K562 (cell line): ENCODE measurements at regions not wholly inside any gene's neighbourhood (a gene's known extent, or its start where the extent isn't known, plus 50 kb on each side); places are given as distances from the start of the nearest gene placed in this dataset.

Experiments
- ATAC-seq: fragments of 200-7000 bp; cut with Tn5 transposase; 3 replicates; pipeline ENCODE4 v1.9.1; 2020; ENCODE audit warnings: moderate library complexity
- BruUV-seq: library from RNA; stranded (reverse); fragments of 400-500 nt; replicated peaks from 2 replicates; lab custom pipeline; 2021; lab: Mats Ljungman, UMichigan
- CTCF ChIA-PET: fragments of 300-600 bp; formaldehyde crosslinking; extraction: SDS; loops from one replicate; lab custom pipeline; 2021; ENCODE audit warnings: low intra/inter-chr PET ratio; lab: Yijun Ruan, JAX
- POLR2A ChIA-PET: fragments of 300-600, 350-650 bp; sonication (Branson Sonifier 250); formaldehyde crosslinking; extraction: SDS; loops from one replicate; lab custom pipeline; 2021; ENCODE audit warnings: antibody characterized with exemption, inconsistent platforms; lab: Yijun Ruan, JAX
- DNase-seq, 4 experiments: peaks; one replicate each; pipeline versions ENCODE4 v3.0.0 to v3.0.0-alpha.2; 2011 to 2018; ENCODE audit warnings: low spot score in 3 of 4, mixed read lengths in 3 of 4; ENCODE audit errors: extremely low read depth in 1 of 4
- FAIRE-seq: peaks from 2 replicates; lab custom pipeline; 2011; peaks lifted over from hg19 to GRCh38; lab: Jason Lieb, UNC
- H2AFZ ChIP-seq: 2 replicates; pipeline ENCODE4 v1.6.0; 2011; ENCODE audit warnings: low read depth, low read length, control low read depth, inconsistent platforms
- H3K27ac ChIP-seq: fragments of 200-600 bp; 3 replicates; pipeline ENCODE4 v1.8.0; 2011; ENCODE audit warnings: low read depth, mild to moderate bottlenecking, control low read depth, inconsistent platforms, low read length, moderate library complexity, mixed read lengths; ENCODE audit errors: extremely low read depth
- H3K27me3 ChIP-seq, 2 experiments: fragments of 300-600 bp in 1 of 2; 2 replicates in 1 of 2; 3 replicates in 1 of 2; pipeline versions ENCODE4 v1.6.0 to v1.8.0; 2011; ENCODE audit warnings: inconsistent platforms in 2 of 2, low read length in 2 of 2, mild to moderate bottlenecking in 1 of 2, mixed read lengths in 1 of 2, moderate library complexity in 1 of 2; ENCODE audit not compliant: control insufficient read depth in 2 of 2, insufficient read depth in 2 of 2
- H3K36me3 ChIP-seq: fragments of 300-600 bp; 3 replicates; pipeline ENCODE4 v1.8.0; 2011; ENCODE audit warnings: mild to moderate bottlenecking, low read length, inconsistent platforms; ENCODE audit not compliant: control insufficient read depth, insufficient read depth
- H3K4me1 ChIP-seq, 2 experiments: fragments of 200-600 bp in 1 of 2; replicated peaks in 1 of 2; 2 replicates in 1 of 2; 3 replicates in 1 of 2; pipeline versions ENCODE4 v1.5.1 to v1.8.0; 2011; ENCODE audit warnings: inconsistent platforms in 2 of 2, low read length in 2 of 2, mild to moderate bottlenecking in 1 of 2, mixed read lengths in 1 of 2, moderate library complexity in 1 of 2; ENCODE audit not compliant: control insufficient read depth in 2 of 2, insufficient read depth in 2 of 2
- H3K4me2 ChIP-seq: 2 replicates; pipeline ENCODE4 v1.6.1; 2011; ENCODE audit warnings: low read length, control low read depth, inconsistent platforms, mixed read lengths; ENCODE audit not compliant: insufficient read depth
- H3K4me3 ChIP-seq: fragments of 200-600 bp; sonication (generic), shearing (Covaris generic); 2 replicates; pipeline ENCODE4 v1.5.1; 2016; ENCODE audit warnings: control low read depth, inconsistent platforms
- H3K79me2 ChIP-seq: fragments of 200-600 bp; 3 replicates; pipeline ENCODE4 v1.8.0; 2011; ENCODE audit warnings: low read length, inconsistent platforms; ENCODE audit not compliant: control insufficient read depth, insufficient read depth
- H3K9ac ChIP-seq, 2 experiments: 2 replicates each; pipeline versions ENCODE4 v1.6.0 to v1.6.1; 2011; ENCODE audit warnings: low read depth in 2 of 2, low read length in 2 of 2, control low read depth in 1 of 2, inconsistent platforms in 1 of 2, mild to moderate bottlenecking in 1 of 2, mixed read lengths in 1 of 2; ENCODE audit not compliant: insufficient read depth in 1 of 2
- H3K9me1 ChIP-seq: one replicate; pipeline ENCODE4 v1.6.0; 2011; ENCODE audit warnings: inconsistent platforms, mild to moderate bottlenecking, low read length, moderate library complexity; ENCODE audit not compliant: control insufficient read depth, insufficient read depth
- H3K9me3 ChIP-seq: replicated peaks from 2 replicates; pipeline ENCODE4 v1.5.1; 2011; ENCODE audit warnings: low read depth, low read length, inconsistent platforms; ENCODE audit not compliant: control insufficient read depth, insufficient read depth
- H4K20me1 ChIP-seq: replicated peaks from 2 replicates; pipeline ENCODE4 v1.6.1; 2011; ENCODE audit warnings: low read length, inconsistent platforms, mixed read lengths; ENCODE audit not compliant: control insufficient read depth, insufficient read depth
- BCL6 ChIP-seq: fragments of 250-450 bp; sonication (Bioruptor Pico); IDR thresholded peaks from 2 replicates; pipeline ENCODE4 v1.4.0; 2020
- BRCA1 ChIP-seq, 2 experiments: fragments of 450-650 bp in 1 of 2; sonication (generic) in 1 of 2; formaldehyde crosslinking in 1 of 2; IDR thresholded peaks; 2 replicates each; pipeline versions ENCODE4 v1.5.0 to v1.6.1; 2017 to 2020; ENCODE audit warnings: mild to moderate bottlenecking in 1 of 2, missing genetic modification reagents in 1 of 2
- BRD4 ChIP-seq: fragments of 200-600 bp; sonication (generic); IDR thresholded peaks from 2 replicates; pipeline ENCODE4 v1.6.1; 2017; ENCODE audit warnings: inconsistent platforms
- CCNT2 ChIP-seq: IDR thresholded peaks from 2 replicates; pipeline ENCODE4 v1.6.1; 2011; ENCODE audit warnings: borderline replicate concordance, low read depth, mild to moderate bottlenecking, moderate library complexity, mixed read lengths, low read length; ENCODE audit not compliant: insufficient read length; ENCODE audit errors: extremely low read depth
- SAFB2 ChIP-seq: fragments of 200-400 bp; formaldehyde crosslinking; IDR thresholded peaks from 2 replicates; pipeline ENCODE4 v1.6.1; 2018; ENCODE audit warnings: borderline replicate concordance, low read length, low read depth, moderate library complexity; ENCODE audit not compliant: severe bottlenecking
- SMARCE1 ChIP-seq: fragments of 450-650 bp; IDR thresholded peaks from 2 replicates; pipeline ENCODE4 v1.7.1; 2016; ENCODE audit warnings: mild to moderate bottlenecking
- SRSF9 ChIP-seq: fragments of 200-400 bp; formaldehyde crosslinking; IDR thresholded peaks from 2 replicates; pipeline ENCODE4 v1.6.1; 2017; ENCODE audit warnings: low read depth, low read length, borderline replicate concordance
- TAF9B ChIP-seq: fragments of 450-650 bp; IDR thresholded peaks from 2 replicates; pipeline ENCODE4 v1.6.1; 2018; ENCODE audit warnings: mild to moderate bottlenecking; ENCODE audit not compliant: partially characterized antibody
- ZEB2 ChIP-seq: fragments of 450-650 bp; IDR thresholded peaks from 2 replicates; pipeline ENCODE4 v1.6.1; 2016
- ZKSCAN8 ChIP-seq: fragments of 200-800 bp; sonication (Bioruptor generic); IDR thresholded peaks from 2 replicates; pipeline ENCODE4 v1.6.1; 2016; ENCODE audit warnings: missing genetic modification characterization, missing compliant biosample characterization
- ZNF41 ChIP-seq: fragments of 250-450 bp; sonication (Bioruptor Pico); conservative IDR thresholded peaks from 2 replicates; pipeline ENCODE4 v1.4.0; 2020; ENCODE audit warnings: mild to moderate bottlenecking
- ZNF586 ChIP-seq: fragments of 450-650 bp; formaldehyde crosslinking; conservative IDR thresholded peaks from 2 replicates; pipeline ENCODE4 v1.4.0; 2020; ENCODE audit warnings: mild to moderate bottlenecking, moderate library complexity
- ZNF644 ChIP-seq: fragments of 200-800 bp; sonication (Bioruptor generic); IDR thresholded peaks from 2 replicates; pipeline ENCODE4 v1.6.1; 2016; ENCODE audit warnings: low read depth, missing genetic modification characterization, missing compliant biosample characterization
- WGBS: fragments of 100-300 bp; shearing (Covaris generic); methylation state at CpG from one replicate; pipeline ENCODE4 v1.1.6; 2016; ENCODE audit warnings: low coverage, mixed read lengths; ENCODE audit not compliant: insufficient coverage; ENCODE audit errors: missing lambda C conversion rate; 5-methylcytosine and 5-hydroxymethylcytosine counted together
- in situ Hi-C: fragments of 300-500 bp; cut with MboI; formaldehyde crosslinking; loops from 4 replicates; pipeline ENCODE4 v1.15.0; 2018; ENCODE audit warnings: inconsistent platforms, mixed read lengths
- intact Hi-C: fragments of 100-400 bp; cut with micrococcal nuclease; formaldehyde crosslinking; loops from 2 replicates; pipeline ENCODE4 v1.14.2; 2022
- TF ChIP-seq, protein P1 (sequence below): fragments of 450-650 bp; conservative IDR thresholded peaks from 2 replicates; pipeline ENCODE4 v1.6.1; 2016; ENCODE audit warnings: missing genetic modification characterization, low read depth, mild to moderate bottlenecking, control low read depth, missing compliant biosample characterization

GRCh38 chr3:181794011-181794790, 82.5 kb downstream of the SOX2 start:
- ChIA-PET CTCF (no interaction called here), POLR2A (no interaction called here)
- H3K9ac ChIP-seq, result no peak overlapping the region
- H3K4me3 ChIP-seq, result no peak overlapping the region
- no peak overlapping the region for H3K4me2 ChIP-seq
- no peaks in the 10 kb centered on the region for H3K4me1 ChIP-seq
- no peaks in the 10 kb centered on the region for H3K27me3 ChIP-seq
- no TSS peak for BruUV-seq
- in situ Hi-C loops, result no loop called here
- WGBS, result 0% methylated on average over 4 of the region's 4 CpGs
- H3K9me1 ChIP-seq, result no peaks in the 10 kb centered on the region
- no peaks in the 10 kb centered on the region for H3K36me3 ChIP-seq
- no peak for FAIRE-seq
- no peak for ATAC-seq
- H3K79me2 ChIP-seq, result no peaks in the 10 kb centered on the region
- H3K9me3 ChIP-seq, result no peaks in the 10 kb centered on the region
- H2AFZ ChIP-seq, result no peak overlapping the region
- TF ChIP-seq ZKSCAN8 (CRISPR knock-in tag) (no peak), ZNF41 (CRISPR knock-in tag) (no peak), SMARCE1 (no peak), BCL6 (CRISPR knock-in tag) (no peak)
- DNase-seq, result no peak
- H3K27ac ChIP-seq, result no peak overlapping the region
- intact Hi-C loops, result no loop called here
- H4K20me1 ChIP-seq, result no peaks in the 10 kb centered on the region

DNA sequence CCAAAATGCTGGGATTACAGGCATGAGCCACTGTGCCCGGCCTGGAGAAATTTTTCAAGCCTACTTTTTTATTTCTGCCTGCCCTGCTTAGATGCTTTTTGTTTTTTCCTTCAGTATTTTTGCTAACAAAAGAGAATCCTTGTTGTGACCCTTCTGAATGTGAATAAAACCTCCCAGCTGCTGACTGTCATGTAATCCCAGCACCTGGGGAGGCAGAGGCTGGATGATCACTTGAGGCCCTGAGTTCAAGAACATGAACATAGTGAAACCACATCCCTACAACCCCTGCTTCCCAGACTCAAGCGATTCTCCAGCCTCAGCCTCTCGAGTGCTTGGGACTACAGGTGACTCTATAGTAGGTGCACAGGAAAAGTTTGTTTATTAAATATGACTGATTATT, 84.9 kb downstream of the SOX2 start:
- TF ChIP-seq TAF9B, result no peak
- no peak for TF ChIP-seq ZEB2
- TF ChIP-seq BRCA1 (IDR thresholded peaks at IDR 0.05), result no peak
- no peak for TF ChIP-seq BRCA1 (CRISPR knock-in tag; IDR thresholded peaks at IDR 0.05)
- no peak for TF ChIP-seq ZNF644
- TF ChIP-seq CCNT2, result no peak
- no peak for TF ChIP-seq SAFB2
- no peak for TF ChIP-seq ZNF586 (CRISPR knock-in tag)
- TF ChIP-seq, protein P1, sequence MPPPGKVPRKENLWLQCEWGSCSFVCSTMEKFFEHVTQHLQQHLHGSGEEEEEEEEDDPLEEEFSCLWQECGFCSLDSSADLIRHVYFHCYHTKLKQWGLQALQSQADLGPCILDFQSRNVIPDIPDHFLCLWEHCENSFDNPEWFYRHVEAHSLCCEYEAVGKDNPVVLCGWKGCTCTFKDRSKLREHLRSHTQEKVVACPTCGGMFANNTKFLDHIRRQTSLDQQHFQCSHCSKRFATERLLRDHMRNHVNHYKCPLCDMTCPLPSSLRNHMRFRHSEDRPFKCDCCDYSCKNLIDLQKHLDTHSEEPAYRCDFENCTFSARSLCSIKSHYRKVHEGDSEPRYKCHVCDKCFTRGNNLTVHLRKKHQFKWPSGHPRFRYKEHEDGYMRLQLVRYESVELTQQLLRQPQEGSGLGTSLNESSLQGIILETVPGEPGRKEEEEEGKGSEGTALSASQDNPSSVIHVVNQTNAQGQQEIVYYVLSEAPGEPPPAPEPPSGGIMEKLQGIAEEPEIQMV, result no peak
- no peak for TF ChIP-seq SRSF9
- TF ChIP-seq BRD4, result no peak
- intact Hi-C loops (no loop called here), in situ Hi-C loops (no loop called here)
- Histone ChIP-seq H3K4me1 (no peaks in the 10 kb centered on the region), H3K4me2 (no peak overlapping the region), H3K79me2 (no peaks in the 10 kb centered on the region), H3K4me3 (no peak overlapping the region), H3K9me1 (no peaks in the 10 kb centered on the region), H3K27me3 (no peaks in the 10 kb centered on the region), H3K27ac (no peak overlapping the region), H3K9me3 (no peaks in the 10 kb centered on the region), H3K36me3 (no peaks in the 10 kb centered on the region), H4K20me1 (no peaks in the 10 kb centered on the region), H2AFZ (no peak overlapping the region), H3K9ac (no peak overlapping the region)
- no TSS peak for BruUV-seq
- FAIRE-seq, result no peak
- ATAC-seq, result no peak
- CTCF ChIA-PET, result no interaction called here
- no peak for DNase-seq
- 3% methylated on average over 3 of the region's 3 CpGs for WGBS
- POLR2A ChIA-PET, result no interaction called here
